ENCODE measurements at regions not wholly inside any gene's neighbourhood (a gene's known extent, or its start where the extent isn't known, plus 50 kb on each side); places are given as distances from the start of the nearest gene placed in this dataset.
"Not testable (repeated sequence)": the region's sequence is repeated elsewhere in the genome, so short reads cannot be mapped to it uniquely, and the experiment has no call there.

DNA sequence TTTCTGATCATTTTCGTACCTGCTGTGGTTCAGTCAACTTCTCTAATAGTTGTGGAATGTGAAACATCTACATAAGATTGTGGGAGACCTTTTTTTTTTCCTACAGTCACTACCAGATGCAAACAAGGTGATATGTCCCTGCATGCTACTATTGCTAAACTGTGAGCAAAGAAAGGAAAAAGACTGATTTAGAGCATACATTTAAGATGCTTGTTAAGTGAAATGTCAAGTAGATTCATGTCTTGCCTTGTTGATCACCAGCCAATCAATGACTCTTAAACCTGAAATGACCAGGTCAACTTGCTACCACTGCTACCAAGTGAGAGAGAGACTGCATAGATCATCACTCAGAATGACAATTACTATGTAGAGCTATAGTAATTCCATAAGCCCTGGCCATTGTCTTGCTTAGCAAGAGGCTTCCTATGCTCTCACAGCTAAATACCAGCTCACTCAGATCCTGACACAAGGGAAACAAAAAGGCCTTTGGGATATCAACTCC is 84.3 kb upstream of the SKAP2 start:
- TF ChIP-seq CTCF (IDR thresholded peaks at IDR 0.05; ENCODE audit: control extremely low read depth, extremely low read depth, low read depth, missing control alignments) = no peak
- CTCF ChIA-PET = interaction anchor here (1.2 kb wide), 1 partner anchor 33 kb away, joined by 3 read pairs; no protein-coding TSS in a partner anchor
- DNase-seq (ENCODE audit: extremely low spot score) = no peak
- POLR2A ChIA-PET = no interaction called here

DNA sequence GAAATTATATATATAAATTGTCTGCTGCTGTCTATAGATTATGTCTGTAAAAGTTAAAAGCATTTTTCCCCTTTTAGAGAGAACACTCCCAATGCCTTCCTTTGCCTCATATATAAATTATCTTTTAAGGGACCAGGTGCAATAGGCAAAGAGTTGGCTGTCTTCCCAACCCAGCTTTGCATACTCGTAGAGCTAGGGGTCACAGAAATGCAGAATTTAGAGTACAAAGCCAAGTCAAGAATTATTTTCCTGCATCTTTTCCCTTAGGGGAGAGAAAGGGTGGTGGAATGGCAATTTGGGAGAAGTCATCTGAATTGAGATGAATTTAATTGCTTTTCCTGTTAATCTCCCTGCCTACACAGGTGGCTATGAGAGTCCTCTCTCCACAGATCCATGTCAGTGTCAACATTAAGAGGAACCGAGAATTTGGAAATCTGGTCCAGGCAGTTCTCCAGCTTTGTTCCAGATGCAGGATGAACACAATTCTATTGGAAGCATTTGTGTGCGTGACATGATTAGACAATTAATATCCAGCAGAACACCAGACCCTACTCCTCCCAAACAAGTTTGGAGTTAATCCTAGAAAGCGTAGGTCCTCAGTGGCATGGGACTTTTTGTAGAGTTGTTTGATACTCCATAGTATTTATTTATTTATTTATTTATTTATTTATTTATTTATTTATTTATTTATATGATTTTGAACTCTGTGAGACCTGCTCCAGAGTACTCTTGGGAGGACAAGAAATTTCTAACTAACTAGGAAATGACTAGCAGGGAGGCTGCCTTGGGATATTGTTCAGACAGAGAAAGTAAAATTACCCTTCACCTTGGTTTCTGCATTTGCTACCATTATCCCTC is 80.3 kb upstream of the SKAP2 start:
- ChIA-PET POLR2A (no interaction called here), CTCF (no interaction called here)
- no peak for DNase-seq (ENCODE audit: extremely low spot score)
- no peak for TF ChIP-seq CTCF (IDR thresholded peaks at IDR 0.05; ENCODE audit: control extremely low read depth, extremely low read depth, low read depth, missing control alignments)

DNA sequence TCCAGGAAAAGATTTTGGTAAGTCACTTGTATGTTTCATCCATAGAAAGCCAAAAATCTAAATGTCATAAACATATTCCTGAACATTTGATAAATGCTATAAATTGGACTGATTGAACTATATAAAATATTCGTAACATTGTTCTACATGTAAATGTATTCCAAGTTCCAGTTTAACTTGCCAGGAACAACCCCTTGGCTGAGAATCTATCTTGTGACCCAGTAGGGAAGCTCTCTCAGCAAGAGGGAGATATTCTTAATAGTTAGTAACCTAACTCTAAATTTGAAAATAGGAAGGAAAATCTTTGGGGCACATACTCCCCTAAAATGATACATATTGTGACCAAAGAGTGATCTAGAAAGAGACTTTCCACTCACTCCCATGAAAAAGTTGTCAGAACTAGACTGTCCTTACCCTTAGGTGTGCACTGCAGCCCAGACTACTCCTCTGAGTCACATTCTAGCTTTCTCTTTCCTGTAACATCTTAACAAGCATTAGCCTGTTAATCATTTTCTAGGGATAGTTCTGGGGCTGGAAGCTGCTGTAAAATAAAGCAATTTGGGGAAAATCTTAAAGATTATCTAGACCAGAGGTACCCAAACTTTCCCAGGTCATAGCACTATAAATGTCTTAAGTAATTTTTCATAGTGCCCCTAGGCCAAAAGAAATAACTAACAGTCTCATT is 73.7 kb upstream of the SKAP2 start:
- DNase-seq (ENCODE audit: extremely low spot score) = no peak
- CTCF ChIA-PET = interaction anchor here (0.6 to 1.2 kb wide), 2 partner anchors 14 to 159 kb away, joined by 3 read pairs; no protein-coding TSS in a partner anchor
- POLR2A ChIA-PET = no interaction called here
- TF ChIP-seq CTCF (IDR thresholded peaks at IDR 0.05; ENCODE audit: control extremely low read depth, extremely low read depth, low read depth, missing control alignments) = no peak

DNA sequence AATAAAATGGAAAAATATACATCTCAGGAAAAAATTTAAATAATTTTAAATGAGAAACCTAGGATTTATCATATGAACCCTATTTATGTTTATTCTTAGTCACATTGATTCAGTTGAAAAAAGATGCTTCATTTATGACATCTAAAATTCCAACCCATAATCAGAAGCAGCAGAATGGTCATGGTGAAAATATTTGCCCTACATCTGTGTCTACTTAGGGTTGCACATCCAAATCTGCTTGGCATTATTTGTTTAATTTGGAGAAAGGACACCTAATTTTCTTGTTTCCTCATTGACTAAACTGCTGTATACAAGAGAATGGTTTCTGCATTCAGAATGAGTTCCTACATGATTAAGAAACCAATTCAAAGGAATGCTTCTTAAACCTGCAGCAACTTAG is 72.9 kb upstream of the SKAP2 start:
- ChIA-PET POLR2A (no interaction called here), CTCF (interaction anchor here (1.2 kb wide), 1 partner anchor 14 kb away, joined by 3 read pairs; no protein-coding TSS in a partner anchor)
- DNase-seq (ENCODE audit: extremely low spot score) = no peak
- TF ChIP-seq CTCF (IDR thresholded peaks at IDR 0.05; ENCODE audit: control extremely low read depth, extremely low read depth, low read depth, missing control alignments) = no peak

- POLR2A ChIA-PET; DNase-seq (ENCODE audit: extremely low spot score); CTCF ChIA-PET: not testable (repeated sequence)
These were observed 68.2 kb upstream of the SKAP2 start for GRCh38 chr7:26932616-26933015.

GRCh38 chr7:26930845-26931244 is 66.5 kb upstream of the SKAP2 start:
- TF ChIP-seq CTCF (IDR thresholded peaks at IDR 0.05; ENCODE audit: control extremely low read depth, extremely low read depth, low read depth, missing control alignments) = no peak
- no peak for DNase-seq (ENCODE audit: extremely low spot score)
- ChIA-PET POLR2A (interaction anchor here (0.6 kb wide), 1 partner anchor 1399 kb away, joined by 4 read pairs; no protein-coding TSS in a partner anchor), CTCF (interaction anchor here (1.3 kb wide), 2 partner anchors 29 to 32 kb away, joined by 3 read pairs; no protein-coding TSS in a partner anchor)

Measured in GM10248 (cell line).